NCI-H1930 (cell line): ENCODE measurements at regions not wholly inside any gene's neighbourhood (a gene's known extent, or its start where the extent isn't known, plus 50 kb on each side); places are given as distances from the start of the nearest gene placed in this dataset.

ENCODE experiments used
- DNase-seq, 2 experiments: peaks; one replicate each; lab custom pipeline; 2025; lab: John Stamatoyannopoulos, UW

DNA sequence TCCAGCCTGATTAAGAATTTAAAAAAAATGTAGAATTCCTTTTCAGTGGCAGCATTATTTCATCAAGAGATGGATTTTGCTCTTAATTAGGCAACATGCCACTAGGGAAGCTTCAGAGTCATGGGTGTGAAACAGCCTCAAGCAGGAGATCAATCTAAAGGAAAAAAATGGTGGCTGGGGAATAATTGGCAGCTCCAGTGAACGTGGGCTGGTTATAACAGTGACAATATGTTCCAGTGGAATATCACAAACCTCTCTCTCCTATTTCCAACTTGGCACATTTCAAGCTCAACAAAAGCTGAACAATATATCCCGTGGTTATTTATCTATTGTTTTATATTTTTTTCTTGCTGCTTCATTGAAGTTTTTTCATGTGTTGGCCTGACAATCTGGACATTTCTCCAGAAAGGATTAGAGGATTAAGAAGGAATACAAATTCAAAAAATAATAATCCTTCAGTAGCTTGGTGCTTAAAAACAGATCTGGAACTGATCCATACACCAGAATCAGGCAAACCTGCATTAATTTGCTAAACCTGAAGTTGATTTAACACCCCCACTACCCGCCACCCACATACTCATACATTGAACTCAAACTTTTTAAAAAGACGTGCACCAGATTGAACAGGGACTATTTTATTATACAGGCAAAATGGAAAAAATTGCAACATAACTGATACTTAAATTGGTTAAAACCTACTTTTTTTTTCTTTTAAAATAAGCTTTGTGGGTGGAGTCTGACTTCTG lies 255.9 kb upstream of the SPRED2 start:
- no peak for DNase-seq

DNA sequence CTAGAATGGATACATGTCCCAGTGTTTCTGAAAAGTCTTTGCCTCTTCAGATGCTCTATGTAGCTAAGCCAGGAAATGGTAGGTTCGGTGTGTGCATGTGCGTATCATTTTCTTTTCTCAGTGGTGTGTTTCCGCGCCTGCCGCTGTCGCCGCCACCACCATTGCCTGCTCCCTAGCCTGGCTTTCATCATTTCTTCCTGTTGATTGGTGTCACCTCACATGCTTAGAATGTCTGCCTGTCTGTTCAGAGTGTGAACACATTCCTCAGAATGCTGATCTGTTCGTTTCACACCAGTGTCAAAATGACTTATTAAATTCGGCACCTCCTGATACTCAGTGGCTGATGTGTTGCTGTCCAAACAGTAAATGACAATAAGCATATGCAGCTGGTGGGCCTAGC lies 255.2 kb upstream of the SPRED2 start:
- no peak for DNase-seq

DNA sequence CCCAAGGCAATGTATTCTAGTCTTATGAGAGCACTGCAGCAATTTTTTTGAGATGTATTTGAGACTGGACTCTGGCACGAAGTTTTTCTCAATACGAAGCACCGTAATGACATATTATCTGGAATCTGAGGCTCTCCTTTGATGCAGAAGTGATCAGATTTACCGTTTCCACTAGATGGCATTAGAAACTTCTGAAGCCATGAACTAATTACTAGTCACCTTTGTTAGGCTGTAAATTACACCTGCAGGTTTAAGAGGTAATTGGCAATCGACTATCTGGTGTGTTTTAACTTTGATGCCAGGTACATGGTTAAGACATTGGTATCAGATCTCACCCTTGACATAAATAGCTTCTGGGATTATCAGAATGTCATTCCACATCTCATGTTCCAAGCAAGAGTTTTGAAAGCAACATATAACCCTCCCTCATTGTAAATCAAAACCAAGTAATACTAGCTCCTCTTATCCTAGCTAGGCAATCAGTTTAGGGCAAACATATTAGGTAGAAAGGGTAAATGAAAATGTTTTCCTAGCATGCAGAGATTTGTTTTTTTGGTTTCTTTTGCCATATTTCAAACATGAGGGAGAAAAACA lies 254.6 kb upstream of the SPRED2 start:
- DNase-seq = no peak

DNA sequence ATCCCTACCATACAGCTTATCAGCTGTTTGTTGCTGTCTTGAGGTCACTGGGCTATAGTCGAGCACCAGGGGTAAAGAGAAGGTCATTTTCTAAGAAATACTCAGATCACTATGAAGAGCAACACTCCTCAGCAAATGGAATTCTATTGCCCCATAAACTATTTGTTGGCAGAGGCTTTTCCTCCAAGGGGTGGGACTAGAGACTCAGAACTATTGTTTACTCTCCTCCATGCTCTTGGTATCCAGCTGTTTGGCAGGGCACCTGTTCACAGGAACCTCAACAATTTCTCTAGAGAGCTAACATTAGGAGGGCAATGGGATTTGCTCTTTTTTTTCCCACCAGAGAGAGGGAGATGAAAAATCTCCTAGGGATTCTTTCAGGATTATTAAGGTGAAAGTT lies 249.1 kb upstream of the SPRED2 start:
- DNase-seq = no peak

DNA sequence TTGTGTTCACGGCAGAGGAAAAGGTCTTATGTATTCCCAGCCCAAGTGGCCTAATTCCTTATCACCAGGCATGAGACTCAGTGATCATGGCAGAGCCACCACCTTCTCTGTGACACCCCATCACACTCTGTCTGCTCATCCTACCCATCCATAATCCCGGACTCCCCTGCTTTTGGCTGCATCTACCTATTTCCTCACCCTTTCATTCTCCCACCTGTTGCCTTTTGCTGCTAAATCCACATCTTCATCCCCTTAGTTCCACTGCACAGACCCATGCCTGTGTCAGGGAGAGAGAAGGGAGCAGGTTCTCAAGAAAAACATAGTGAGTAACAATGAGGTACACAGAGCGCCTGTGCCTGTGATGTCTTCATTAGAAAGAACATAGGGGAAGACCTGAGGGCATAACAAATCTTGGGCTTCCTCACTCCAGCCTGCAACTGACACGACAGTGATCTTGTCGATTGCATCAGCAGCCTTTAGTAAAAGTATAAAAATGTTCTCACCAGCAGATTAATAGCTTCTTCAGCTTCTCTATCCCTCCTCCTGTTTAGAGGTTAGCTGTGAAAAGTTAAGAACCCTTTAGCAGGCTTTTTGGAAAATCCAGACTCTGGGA lies 246.5 kb upstream of the SPRED2 start:
- no peak for DNase-seq

DNA sequence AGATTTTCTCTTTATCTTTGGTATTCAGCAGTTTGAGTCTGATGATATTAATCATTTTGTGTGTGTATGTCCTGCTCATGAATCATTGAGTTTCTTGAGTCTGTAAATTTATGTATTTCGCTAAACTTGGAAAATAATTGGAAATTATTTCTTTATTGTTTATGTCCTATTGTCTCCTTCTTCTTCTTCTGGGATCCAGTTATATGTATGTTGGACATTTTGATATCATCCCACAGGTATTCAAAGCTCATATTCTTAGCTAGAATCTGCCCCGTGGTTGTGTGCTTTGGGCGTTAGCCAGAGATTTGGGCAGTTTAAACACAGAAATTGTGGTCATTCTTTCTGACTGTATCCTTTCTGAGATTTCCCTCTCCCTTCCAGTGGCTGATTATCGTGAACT lies 243.0 kb upstream of the SPRED2 start:
- DNase-seq = no peak

DNA sequence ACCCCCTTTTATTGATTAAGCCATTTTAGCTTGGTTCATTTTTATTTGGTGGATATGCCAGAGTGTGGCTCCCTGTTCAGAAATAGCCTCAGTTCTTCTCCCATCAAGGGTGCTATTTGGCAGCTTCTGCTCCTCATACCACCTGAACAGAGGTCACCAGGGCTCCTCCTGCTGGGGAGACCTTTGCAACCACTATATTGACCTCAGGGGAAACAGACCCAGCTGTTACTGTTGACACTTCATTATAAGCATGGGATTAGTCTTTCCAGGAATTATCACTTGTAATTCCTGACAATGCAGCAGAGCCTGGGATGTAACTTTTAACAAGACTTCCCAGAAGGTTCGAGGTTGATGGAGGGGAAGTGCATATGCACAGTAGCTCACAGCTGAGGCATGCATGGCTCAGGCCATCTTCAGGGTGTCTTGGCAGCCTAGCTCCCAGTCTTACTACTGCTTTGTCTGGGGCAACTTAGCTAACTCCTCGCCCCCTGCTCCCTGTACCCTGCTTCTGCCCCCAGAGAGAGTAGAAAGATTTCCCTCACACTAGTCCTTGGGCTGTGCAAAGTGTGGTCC lies 239.4 kb upstream of the SPRED2 start:
- no peak for DNase-seq

DNA sequence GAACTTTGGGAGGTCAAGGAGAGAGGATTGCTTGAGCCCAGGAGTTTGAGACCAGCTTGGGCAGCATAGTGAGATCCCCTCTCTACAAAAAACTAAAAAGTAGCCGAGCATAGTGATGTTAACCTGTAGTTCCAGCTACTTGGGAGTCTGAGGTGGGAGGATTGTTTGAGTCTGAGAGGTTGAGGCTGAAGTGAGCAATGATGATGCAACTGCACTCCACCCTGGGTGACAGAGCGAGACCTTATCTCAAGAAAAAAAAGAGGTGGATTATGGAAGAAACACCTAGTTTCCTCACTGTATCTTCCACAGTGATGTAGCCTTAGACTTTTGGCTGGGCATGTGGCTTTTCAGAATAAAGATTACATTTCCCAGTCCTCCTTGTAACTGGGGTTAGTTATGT lies 237.2 kb upstream of the SPRED2 start:
- no peak for DNase-seq

DNA sequence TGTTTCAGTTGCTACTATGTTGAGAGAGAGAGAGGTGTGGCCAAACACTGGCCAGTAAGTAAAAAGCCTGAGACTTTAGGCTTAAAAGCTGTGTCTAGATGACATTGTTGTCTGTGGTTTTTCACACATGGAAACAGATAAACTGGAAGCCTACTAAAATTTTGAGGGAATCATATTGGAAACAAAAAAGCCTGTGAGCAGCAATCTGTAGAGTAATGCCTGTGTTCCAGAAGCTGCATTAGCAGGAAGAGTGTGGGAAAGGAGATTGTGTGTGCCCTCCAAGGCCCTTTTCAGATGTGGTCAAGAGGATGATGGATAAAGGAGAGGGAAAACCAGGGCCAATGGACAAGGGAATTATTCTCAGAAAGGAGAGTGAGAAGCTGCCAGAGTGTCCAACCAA lies 236.3 kb upstream of the SPRED2 start:
- DNase-seq = no peak

DNA sequence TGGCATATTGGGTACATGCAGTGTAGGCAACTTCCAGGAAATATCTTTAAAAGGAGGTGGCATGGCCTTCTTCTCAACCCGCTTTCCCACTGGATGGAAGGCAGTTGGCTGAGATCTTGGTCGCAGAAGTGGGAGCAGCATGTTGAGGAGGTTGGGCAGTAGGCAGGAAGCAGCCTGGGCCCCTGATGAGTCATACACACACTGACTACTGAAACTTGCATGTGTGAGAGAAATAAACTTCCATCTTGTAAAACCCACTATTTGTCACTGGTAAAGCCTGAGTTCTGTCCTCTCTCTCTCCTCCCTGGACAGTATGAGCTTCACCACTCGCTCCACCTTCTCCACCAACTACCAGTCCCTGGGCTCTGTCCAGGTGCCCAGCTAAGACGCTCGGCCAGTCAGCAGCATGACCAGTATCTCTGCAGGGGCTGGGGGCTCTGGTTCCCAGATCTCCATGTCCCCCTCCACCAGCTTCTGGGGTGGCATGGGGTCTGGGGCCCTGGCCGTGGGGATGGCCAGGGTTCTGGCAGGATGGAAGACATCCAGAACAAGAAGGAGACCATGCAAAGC lies 233.8 kb upstream of the SPRED2 start:
- DNase-seq = no peak

DNA sequence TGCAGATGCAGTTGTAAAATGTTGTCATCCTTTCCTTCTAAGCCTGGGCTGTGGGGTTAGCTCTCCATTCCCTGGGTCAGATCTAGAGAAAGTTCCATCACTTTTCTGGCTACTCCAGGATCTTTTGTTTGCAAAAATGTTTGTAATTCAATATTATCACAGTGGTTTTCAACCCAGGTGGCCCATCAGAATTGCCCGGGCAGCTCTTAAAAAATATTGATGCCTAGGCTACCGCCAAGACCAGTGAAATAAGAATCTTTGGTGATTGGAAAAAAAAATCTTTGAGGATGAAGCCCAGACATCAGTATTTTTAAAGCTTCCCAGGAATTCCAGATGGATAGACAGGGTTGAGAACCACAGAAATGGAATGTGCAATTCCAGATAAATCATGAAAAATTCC lies 232.5 kb upstream of the SPRED2 start:
- DNase-seq = no peak

DNA sequence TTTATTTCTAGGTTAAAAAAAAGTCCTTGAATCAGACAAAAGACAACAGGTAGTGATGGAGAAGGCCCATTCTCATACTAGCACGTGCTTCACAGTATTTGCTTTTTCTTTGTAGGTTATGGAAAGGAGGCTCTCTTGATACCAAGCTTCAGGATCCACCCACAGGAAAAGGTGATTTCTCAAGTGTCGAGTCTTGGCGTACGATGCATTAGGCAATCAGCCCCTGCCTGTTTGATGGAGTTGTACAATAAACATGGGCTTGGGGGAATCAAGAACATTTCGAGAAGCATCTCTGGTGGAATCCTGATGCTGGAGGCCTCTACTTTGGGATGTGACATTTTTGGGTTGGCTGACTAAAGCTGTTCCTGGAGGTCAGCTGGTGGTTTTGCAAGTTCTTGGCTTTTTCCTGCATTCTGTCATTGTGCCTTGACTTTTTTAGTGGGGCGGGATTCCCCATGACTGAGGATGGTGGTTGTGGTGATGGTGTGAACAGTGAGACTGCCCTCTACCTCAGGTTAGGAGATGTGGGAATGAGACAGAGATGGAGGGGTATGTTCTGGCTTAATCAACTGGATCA lies 231.5 kb upstream of the SPRED2 start:
- no peak for DNase-seq

DNA sequence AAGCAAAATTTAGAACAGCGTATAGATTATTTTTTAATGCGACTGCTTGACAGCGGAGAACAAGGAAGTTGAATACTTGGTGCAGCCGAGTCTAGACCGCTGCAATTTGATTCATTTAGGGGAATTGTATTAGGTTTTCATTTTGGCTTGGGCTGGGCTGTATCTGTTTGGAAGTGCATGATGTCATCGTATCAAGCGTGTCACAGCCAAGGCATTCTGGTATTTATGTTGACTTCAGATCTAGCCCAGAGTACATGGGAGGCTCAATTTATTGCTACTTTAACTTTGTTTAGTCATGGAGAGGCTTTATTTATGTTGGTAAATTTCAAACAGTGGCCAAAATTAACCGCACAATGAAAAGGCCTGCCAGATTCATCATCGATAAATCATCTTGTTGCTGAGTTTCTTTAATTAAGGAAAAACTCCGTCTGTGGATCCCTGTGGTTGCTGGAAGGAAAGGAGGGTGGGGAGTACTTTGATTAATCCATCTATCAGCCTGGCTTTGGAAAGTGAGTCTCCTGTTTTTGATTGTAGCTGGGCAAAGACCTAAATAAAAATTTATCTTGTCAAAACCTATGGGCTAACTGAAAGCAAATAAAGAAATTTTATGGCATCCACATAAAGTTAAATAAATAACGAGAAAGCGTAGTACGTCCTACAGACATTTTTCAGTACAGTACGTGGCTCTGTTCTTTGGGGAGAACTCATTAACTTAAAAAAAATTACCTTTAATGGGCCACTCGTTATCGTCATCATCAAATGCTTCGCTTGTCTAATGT lies 230.4 kb upstream of the SPRED2 start:
- no peak for DNase-seq

DNA sequence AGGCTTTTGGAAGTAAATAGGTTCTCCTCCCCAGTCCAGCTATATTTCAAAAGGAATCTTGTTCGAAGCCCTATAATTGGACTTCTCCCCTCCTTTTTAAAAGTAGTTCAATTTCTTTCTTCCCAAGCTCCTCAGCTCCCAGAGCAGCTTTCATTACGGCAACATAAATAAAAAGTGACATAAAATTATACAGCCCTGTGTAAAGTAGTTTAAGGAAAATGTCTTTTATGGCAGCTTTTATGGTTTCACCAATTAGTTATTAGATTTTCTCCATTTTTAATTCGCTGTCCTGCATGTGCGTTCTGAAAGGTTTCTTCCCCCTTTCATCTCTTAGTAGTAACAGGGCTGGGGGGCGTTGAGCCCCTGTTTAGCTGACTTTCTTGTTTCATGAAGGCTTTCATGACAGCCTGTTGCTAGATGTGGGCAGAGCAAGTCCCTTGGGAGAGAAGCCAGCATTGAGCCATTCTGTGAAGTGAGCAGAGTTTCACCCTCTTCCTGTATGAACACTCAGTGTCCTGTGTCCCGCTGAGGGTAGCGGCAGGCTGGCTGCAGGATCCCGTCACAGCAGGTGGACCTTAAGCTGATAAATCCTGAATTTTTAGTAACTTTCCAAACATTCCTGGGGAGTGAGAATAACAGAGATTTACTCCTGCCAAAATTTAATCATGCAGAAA lies 229.7 kb upstream of the SPRED2 start:
- DNase-seq = no peak

DNA sequence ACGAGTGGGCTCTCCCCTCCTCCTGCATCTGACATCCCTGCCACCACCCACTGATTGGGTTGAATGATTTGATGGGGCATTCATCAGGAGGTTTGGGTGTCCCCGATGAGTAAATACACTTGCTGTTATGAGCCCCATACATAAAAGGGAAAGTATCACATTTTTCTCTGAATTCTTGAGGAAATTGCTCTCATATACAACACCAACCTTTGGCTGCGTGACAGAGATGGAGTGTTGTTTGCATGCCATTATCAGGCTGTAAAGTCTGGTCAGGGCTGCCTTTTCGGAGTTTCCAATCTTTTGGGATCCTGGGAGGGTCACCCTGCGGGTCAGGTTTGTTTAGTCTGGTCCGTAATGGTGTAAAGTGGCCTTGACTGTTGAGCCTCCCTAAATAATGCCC lies 227.9 kb upstream of the SPRED2 start:
- no peak for DNase-seq

DNA sequence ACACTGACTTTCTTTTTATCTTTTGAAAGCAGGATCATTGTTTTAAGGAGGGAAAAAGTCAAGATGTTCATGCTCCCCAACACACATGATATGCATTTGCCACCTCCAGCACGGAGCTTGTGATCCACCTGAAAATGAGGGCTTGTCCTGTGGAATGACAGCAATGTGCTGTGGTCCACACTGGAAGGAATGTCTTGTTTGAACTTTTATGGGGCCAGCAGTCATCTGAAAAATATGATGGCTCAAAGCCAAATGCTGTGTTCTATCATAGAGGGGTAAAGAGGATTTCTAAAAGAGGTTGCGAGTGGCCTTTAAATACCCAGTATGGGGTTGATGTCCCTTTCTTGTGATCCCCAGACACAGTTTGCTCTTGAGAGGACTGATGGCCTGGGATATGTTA lies 226.5 kb upstream of the SPRED2 start:
- DNase-seq = no peak

DNA sequence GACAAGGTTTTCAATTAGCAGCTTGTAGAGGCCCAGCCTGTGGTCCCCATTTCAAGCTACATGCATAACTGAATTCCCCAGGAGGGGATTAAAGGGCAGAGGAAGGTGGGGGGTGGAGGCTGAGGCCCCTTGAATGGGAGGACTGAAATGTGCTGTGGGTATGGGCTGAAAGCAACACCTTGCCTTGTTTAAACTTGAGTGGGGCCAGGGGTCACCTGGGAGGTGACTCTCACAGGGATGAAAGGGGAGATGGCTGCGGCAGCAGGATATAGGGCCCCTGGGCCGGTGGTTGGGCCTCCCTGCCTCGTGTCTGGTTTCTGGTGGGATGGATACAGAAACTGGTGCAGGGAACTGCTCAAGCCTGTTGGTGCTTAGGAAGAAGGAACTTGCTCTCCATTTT lies 225.9 kb upstream of the SPRED2 start:
- no peak for DNase-seq

DNA sequence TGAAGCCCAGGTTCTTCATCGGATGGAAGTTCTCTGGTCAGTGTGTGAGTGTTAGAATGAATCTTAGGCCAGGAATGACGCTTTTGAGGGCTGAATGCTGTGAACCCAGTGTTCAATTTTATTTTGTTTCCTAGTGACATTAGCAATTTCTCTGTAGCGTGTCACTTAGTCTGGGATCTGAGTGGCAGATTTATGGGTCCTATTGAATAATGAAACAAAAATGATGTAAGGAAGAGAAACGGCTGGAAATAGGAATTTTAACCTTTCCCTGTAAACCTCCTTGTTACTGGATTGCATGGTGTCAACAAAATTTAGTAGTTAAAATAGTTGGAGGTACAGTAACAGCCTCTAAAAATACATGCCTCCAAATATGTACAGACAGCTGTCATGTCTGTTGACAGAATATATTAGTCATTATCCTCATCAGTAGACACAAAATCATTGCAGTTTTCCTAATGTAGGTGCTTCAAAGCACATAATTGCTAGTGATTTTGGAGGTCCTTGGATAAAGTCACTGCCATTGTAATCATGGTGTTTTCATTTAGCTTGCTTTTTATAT lies 223.8 kb upstream of the SPRED2 start:
- DNase-seq = no peak

DNA sequence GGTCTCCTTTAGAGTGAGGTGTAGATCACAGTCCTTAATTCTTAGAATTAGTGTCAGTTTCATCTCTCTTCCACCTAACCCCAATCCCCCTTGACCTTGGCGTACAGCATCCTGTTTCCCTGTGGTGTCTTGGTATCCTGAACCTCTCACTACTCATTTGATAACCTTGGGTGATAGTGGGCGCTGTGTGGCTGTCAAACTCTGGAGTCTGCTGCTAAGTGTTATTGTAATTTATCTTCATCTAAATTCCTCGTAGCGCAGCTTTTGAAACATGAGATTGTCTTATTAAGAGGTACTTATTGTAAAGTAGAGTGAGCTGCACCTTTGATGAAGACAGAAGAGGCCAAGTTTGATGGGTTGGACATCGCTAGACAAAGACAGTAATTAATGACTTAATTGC lies 222.6 kb upstream of the SPRED2 start:
- DNase-seq = no peak

DNA sequence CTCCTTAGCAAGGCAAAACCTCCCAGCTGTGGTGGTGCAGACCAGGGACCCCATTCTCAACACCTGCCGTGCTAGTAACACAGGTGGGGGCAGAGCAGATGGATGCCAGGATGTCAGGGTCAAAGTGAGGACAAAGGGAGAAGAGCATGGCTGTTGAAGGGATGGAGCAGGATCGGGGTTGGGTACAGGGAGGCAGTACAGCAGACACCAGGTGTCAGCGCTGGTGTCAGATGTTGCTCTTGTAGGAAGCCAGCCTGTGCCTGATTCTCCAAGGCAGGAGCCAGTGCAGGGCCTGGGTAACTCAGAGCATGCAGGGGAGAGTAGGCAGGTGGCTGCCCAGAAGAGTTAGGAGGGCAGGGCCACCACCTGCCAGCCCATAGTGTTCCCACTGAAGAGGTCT lies 222.1 kb upstream of the SPRED2 start:
- no peak for DNase-seq

DNA sequence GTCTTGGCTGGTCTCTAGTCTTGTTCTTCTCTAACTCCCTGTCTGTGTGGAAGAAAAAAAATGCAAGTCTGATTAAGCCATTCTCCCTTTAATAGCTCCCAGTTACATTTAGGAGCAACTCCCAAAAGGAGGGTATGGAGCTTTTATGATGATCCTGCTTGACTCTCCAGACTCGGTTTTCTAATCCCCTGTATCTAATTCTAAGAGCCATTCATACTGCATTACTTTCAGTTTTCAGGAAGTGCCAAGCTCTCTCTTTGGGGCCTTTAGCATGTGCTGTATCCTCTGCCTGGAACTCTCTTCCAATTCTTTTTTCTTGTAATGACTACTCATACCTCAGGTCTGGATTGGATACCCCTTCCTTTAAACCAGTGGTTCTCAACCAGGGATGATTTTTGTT lies 219.7 kb upstream of the SPRED2 start:
- DNase-seq = no peak
